ENCODE measurements at regions not wholly inside any gene's neighbourhood (a gene's known extent, or its start where the extent isn't known, plus 50 kb on each side); places are given as distances from the start of the nearest gene placed in this dataset.

DNA sequence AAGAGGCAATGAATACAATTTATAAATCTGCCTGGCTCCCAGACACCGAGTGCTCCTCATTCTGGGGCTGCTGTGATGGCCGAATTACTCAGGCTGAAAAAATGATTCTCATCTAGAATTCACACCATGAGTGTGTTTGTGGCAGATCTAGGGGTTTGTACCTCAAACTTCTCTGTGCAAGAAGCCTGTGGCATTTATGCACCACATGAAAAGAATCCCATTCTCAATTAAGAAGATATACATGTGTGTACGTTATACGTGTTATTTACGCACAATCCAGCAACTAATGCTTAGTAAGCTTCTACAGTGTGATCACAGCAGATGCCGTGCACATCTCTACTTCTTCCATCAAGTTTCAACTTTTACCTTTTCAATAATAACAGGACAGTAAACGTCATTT is 476.8 kb downstream of the SHQ1 start:
- Histone ChIP-seq H3K36me3 (no peaks in the 10 kb centered on the region), H3K9me3 (no peaks in the 10 kb centered on the region), H3K4me1 (no peaks in the 10 kb centered on the region), H3K4me3 (no peak overlapping the region), H3K27me3 (no peaks in the 10 kb centered on the region), H3K27ac (no peak overlapping the region)
- DNase-seq: no peak
- TF ChIP-seq POLR2A (IDR thresholded peaks at IDR 0.05): no peak
- TF ChIP-seq, protein P1, sequence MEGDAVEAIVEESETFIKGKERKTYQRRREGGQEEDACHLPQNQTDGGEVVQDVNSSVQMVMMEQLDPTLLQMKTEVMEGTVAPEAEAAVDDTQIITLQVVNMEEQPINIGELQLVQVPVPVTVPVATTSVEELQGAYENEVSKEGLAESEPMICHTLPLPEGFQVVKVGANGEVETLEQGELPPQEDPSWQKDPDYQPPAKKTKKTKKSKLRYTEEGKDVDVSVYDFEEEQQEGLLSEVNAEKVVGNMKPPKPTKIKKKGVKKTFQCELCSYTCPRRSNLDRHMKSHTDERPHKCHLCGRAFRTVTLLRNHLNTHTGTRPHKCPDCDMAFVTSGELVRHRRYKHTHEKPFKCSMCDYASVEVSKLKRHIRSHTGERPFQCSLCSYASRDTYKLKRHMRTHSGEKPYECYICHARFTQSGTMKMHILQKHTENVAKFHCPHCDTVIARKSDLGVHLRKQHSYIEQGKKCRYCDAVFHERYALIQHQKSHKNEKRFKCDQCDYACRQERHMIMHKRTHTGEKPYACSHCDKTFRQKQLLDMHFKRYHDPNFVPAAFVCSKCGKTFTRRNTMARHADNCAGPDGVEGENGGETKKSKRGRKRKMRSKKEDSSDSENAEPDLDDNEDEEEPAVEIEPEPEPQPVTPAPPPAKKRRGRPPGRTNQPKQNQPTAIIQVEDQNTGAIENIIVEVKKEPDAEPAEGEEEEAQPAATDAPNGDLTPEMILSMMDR (IDR thresholded peaks at IDR 0.05): no peak
- intact Hi-C loops (cut with DNase I): no loop called here
- ATAC-seq: no peak
- 79% methylated on average over 7 of the region's 7 CpGs for WGBS (ENCODE audit: insufficient coverage, low coverage, low lambda C conversion rate, missing lambda C conversion rate)

DNA sequence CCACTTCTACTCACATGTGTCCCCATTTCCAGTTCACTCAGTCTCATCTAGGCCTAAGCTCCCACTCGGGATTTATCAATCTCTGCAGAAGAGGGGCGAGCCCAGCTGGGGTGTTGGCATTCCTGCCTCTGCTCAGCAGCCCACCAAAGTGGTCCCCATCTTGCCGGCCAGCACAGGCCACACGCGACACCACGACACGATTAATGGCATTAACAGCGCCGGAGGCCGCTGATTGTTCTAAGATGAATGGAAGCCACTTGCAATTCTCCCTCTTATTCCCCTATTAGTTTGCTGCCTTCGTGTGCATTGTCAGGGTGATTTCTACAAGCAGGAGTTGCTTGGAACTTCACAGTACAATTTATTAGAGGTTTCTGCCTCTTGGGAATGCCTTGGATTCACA is 477.3 kb downstream of the SHQ1 start:
- Histone ChIP-seq H3K4me3 (no peak overlapping the region), H3K9me3 (no peaks in the 10 kb centered on the region), H3K4me1 (no peaks in the 10 kb centered on the region), H3K36me3 (no peaks in the 10 kb centered on the region), H3K27me3 (no peaks in the 10 kb centered on the region), H3K27ac (no peak overlapping the region)
- 95% methylated on average over 10 of the region's 11 CpGs for WGBS (ENCODE audit: insufficient coverage, low coverage, low lambda C conversion rate, missing lambda C conversion rate)
- no peak for TF ChIP-seq POLR2A (IDR thresholded peaks at IDR 0.05)
- TF ChIP-seq, protein P1 (IDR thresholded peaks at IDR 0.05): no peak
- intact Hi-C loops (cut with DNase I): no loop called here
- ATAC-seq (no peak), DNase-seq (no peak)

DNA sequence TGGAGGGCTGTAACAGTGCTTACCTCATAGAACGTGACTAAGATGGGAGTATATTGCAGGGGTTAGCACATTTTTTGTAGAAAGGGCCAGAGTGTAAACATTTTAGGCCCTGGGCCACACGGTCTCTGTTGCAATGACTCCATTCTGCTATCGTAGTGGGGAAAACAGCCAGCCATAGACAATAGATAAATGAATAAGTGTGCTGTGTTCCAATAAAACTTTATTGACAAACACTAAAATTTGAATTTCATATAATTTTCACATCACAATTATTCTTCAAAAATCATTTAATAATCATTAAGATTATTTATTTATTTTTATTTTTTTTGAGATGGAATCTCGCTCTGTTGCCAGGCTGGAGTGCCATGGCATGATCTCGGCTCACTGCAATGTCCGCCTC is 478.6 kb downstream of the SHQ1 start:
- intact Hi-C loops (cut with DNase I): no loop called here
- DNase-seq (no peak), ATAC-seq (no peak)
- Histone ChIP-seq H3K4me3 (no peak overlapping the region), H3K4me1 (no peaks in the 10 kb centered on the region), H3K9me3 (no peaks in the 10 kb centered on the region), H3K27ac (no peak overlapping the region), H3K27me3 (no peaks in the 10 kb centered on the region), H3K36me3 (no peaks in the 10 kb centered on the region)
- WGBS (ENCODE audit: insufficient coverage, low coverage, low lambda C conversion rate, missing lambda C conversion rate): 83% methylated on average over 6 of the region's 6 CpGs
- no peak for TF ChIP-seq POLR2A (IDR thresholded peaks at IDR 0.05)
- TF ChIP-seq, protein P1 (IDR thresholded peaks at IDR 0.05): no peak

DNA sequence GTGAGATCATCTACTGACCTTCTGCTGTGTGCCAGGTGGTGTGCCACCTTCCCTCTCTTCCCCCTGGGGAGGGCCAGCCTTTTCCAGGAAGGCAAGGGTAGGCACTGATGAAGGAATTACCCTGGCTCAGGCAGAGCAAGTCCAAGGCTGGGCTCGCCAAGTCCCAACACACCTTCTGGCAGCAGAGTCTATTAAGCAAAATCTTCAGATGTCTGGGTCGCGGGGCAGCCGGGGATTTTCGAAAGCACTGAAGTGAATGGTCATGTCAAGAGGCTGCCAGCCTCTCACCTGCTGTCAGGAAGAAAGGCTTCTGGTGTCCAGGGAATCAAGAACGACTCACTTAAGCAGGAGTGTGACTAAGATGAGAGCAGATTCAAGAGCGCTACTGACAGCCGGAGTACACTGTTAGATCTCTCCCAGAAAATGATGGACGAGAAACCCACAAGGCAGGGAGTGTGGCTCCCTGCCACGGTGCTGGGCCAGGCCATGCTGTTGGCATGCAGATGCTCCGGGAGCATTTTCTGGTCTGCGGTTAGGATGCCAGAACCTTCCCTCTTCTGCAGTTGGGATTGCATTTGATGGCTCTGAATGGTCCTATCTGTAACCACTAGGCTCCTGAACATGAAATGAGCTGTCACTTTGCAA is 479.8 kb downstream of the SHQ1 start:
- Histone ChIP-seq H3K36me3 (no peaks in the 10 kb centered on the region), H3K4me1 (no peaks in the 10 kb centered on the region), H3K27ac (no peak overlapping the region), H3K4me3 (no peak overlapping the region), H3K9me3 (no peaks in the 10 kb centered on the region), H3K27me3 (no peaks in the 10 kb centered on the region)
- ATAC-seq (no peak), DNase-seq (no peak)
- intact Hi-C loops (cut with DNase I): no loop called here
- no peak for TF ChIP-seq POLR2A (IDR thresholded peaks at IDR 0.05)
- TF ChIP-seq, protein P1 (IDR thresholded peaks at IDR 0.05): no peak
- 87% methylated on average over 6 of the region's 12 CpGs for WGBS (ENCODE audit: insufficient coverage, low coverage, low lambda C conversion rate, missing lambda C conversion rate)

DNA sequence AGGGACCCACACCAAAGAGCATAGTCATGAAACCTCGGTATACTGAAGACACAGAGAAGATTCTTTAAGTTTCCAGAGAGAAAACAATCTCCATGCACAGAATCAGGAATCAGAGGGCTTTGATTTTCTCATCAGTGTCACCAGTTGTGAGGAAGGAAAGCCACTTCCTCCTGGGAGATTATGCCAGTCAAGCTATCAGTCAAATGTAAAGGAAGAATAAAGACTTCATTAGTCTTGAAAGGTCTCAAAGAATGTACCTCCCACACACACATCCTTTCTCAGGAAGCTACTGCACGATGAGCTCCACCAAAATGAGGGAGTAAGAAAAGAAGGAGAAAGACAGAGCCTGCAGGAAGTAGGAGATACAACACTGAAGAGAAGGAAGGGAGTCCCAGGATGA is 486.3 kb downstream of the SHQ1 start:
- Histone ChIP-seq H3K4me1 (no peaks in the 10 kb centered on the region), H3K27me3 (no peaks in the 10 kb centered on the region), H3K4me3 (no peak overlapping the region), H3K36me3 (no peaks in the 10 kb centered on the region), H3K9me3 (no peaks in the 10 kb centered on the region), H3K27ac (no peak overlapping the region)
- DNase-seq (no peak), ATAC-seq (no peak)
- WGBS (ENCODE audit: insufficient coverage, low coverage, low lambda C conversion rate, missing lambda C conversion rate): 57% methylated on average over 2 of the region's 2 CpGs
- TF ChIP-seq POLR2A (IDR thresholded peaks at IDR 0.05): no peak
- TF ChIP-seq, protein P1 (IDR thresholded peaks at IDR 0.05): no peak
- intact Hi-C loops (cut with DNase I): no loop called here

Measured in right lobe of liver (tissue), 6 donors.